ENCODE measurements at regions not wholly inside any gene's neighbourhood (a gene's known extent, or its start where the extent isn't known, plus 50 kb on each side); places are given as distances from the start of the nearest gene placed in this dataset.
"Not testable (repeated sequence)": the region's sequence is repeated elsewhere in the genome, so short reads cannot be mapped to it uniquely, and the experiment has no call there.

- no peak overlapping the region for H3K27ac ChIP-seq
- TF ChIP-seq ZFX (IDR thresholded peaks at IDR 0.05): no peak
- TF ChIP-seq, protein P1, sequence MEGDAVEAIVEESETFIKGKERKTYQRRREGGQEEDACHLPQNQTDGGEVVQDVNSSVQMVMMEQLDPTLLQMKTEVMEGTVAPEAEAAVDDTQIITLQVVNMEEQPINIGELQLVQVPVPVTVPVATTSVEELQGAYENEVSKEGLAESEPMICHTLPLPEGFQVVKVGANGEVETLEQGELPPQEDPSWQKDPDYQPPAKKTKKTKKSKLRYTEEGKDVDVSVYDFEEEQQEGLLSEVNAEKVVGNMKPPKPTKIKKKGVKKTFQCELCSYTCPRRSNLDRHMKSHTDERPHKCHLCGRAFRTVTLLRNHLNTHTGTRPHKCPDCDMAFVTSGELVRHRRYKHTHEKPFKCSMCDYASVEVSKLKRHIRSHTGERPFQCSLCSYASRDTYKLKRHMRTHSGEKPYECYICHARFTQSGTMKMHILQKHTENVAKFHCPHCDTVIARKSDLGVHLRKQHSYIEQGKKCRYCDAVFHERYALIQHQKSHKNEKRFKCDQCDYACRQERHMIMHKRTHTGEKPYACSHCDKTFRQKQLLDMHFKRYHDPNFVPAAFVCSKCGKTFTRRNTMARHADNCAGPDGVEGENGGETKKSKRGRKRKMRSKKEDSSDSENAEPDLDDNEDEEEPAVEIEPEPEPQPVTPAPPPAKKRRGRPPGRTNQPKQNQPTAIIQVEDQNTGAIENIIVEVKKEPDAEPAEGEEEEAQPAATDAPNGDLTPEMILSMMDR (conservative IDR thresholded peaks at IDR 0.05): no peak
Observed at GRCh38 chr1:10916311-10916710, 96.1 kb upstream of the TARDBP start.

DNA sequence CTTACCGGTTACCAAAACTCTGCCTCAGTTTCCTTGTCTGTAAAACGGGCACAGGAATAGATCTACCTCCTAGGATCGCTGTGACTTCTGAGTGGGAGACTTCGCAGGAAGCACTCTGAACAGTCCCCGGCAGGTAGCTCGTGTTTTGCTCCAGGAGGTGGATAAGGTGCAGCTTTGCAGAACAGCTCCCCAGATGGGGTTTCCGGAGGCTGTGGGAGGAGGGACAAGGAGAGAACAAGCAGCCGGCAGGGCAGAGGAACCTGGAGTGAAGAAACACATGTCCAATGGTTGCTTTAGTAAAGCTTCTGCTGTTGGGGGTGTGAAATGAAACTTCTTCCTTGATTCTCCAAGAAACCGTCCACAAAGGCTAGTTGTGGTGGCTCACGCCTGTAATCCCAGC, 95.5 kb upstream of the TARDBP start:
- no peak for TF ChIP-seq ZFX (IDR thresholded peaks at IDR 0.05)
- H3K27ac ChIP-seq: no peak overlapping the region

GRCh38 chr1:10917513-10918454, 94.7 kb upstream of the TARDBP start:
- H3K27ac ChIP-seq: no peak overlapping the region
- no peak for TF ChIP-seq ZFX (IDR thresholded peaks at IDR 0.05)
- TF ChIP-seq, protein P1 (conservative IDR thresholded peaks at IDR 0.05): no peak

GRCh38 chr1:10918531-10918930, 93.9 kb upstream of the TARDBP start:
- TF ChIP-seq ZFX (IDR thresholded peaks at IDR 0.05): no peak
- TF ChIP-seq, protein P1 (conservative IDR thresholded peaks at IDR 0.05): no peak
- H3K27ac ChIP-seq: no peak overlapping the region

DNA sequence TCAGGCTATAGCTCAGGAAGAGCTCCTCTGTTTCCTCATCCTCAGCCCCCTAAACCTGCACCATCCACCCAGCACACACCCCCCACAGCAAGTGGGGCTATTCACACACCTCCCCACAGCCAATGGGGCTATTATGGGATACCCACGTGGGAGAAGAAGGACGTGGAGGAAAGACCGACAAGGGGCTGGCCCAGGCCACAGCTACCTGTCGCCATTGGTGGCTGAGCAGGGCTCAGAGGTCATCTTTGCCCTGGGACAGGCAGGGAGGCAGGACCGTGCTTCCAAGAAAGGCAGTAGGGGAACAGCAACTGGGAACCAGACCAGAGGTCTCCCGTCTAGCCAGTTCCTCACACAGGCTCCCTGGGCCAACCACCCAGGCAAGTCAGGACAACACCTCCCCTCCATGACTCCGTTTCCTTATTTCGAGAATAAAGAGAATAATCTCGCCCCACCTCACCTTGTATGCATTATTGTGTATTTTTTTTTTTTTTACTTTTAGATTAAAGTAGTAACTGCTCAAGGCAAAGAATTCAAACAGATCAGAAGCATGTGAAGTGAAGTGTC, 92.3 kb upstream of the TARDBP start:
- H3K27ac ChIP-seq: no peak overlapping the region
- TF ChIP-seq, protein P1 (conservative IDR thresholded peaks at IDR 0.05): no peak
- TF ChIP-seq ZFX (IDR thresholded peaks at IDR 0.05): no peak

- not testable (repeated sequence) for H3K27ac ChIP-seq
Observed at GRCh38 chr1:10922315-10923060, 90.0 kb upstream of the TARDBP start.

GRCh38 chr1:10924030-10924429, 88.4 kb upstream of the TARDBP start:
- TF ChIP-seq, protein P1 (conservative IDR thresholded peaks at IDR 0.05): no peak
- no peak for TF ChIP-seq ZFX (IDR thresholded peaks at IDR 0.05)
- no peak overlapping the region for H3K27ac ChIP-seq

DNA sequence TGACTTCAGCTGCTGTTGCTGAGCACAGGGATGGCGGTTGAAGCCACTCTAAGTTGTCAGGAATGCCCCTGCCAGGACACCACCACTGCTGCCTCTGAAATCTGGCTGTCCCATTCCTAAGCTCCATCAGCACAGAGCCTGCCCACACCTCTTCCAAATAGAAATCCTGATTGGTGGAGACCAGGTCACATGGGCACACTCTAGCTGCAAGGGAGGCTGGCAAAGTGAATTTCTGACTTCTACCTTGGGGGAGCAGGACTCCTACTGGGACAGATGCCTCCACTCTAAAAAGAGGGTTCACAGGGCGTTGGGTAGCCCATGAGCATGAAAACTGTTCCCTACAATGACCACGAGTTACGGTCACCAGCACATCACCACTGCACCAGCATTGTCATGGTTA, 83.8 kb upstream of the TARDBP start:
- TF ChIP-seq, protein P1 (conservative IDR thresholded peaks at IDR 0.05): no peak
- TF ChIP-seq ZFX (IDR thresholded peaks at IDR 0.05): no peak
- no peak overlapping the region for H3K27ac ChIP-seq

All from C4-2B (cell line).